HG02884 (cell line): ENCODE measurements at regions not wholly inside any gene's neighbourhood (a gene's known extent, or its start where the extent isn't known, plus 50 kb on each side); places are given as distances from the start of the nearest gene placed in this dataset.
"Not testable (repeated sequence)": the region's sequence is repeated elsewhere in the genome, so short reads cannot be mapped to it uniquely, and the experiment has no call there.

Experiments used
- ATAC-seq: cut with Tn5 transposase; IDR thresholded peaks from one replicate; pipeline ENCODE4 v1.9.1; 2021; ENCODE audit warnings: mild to moderate bottlenecking, moderate library complexity; ENCODE audit not compliant: unreplicated experiment

- ATAC-seq, result no peak
Measured at GRCh38 chr3:89923921-89924610, 816.6 kb downstream of the EPHA3 start.

GRCh38 chr3:89925976-89926375, 818.6 kb downstream of the EPHA3 start:
- no peak for ATAC-seq

GRCh38 chr3:89932882-89933281, 825.5 kb downstream of the EPHA3 start:
- ATAC-seq, result no peak

GRCh38 chr3:89944461-89944860, 837.0 kb downstream of the EPHA3 start:
- not testable (repeated sequence) for ATAC-seq

- no peak for ATAC-seq
Measured at GRCh38 chr3:89946884-89947283, 839.5 kb downstream of the EPHA3 start.

- ATAC-seq, result no peak
Measured at GRCh38 chr3:89947337-89947954, 840.0 kb downstream of the EPHA3 start.

GRCh38 chr3:89948008-89948407, 840.6 kb downstream of the EPHA3 start:
- no peak for ATAC-seq

- ATAC-seq, result no peak
Measured at GRCh38 chr3:89950772-89951171, 843.4 kb downstream of the EPHA3 start.

- no peak for ATAC-seq
Measured at GRCh38 chr3:89954137-89954536, 846.7 kb downstream of the EPHA3 start.

- no peak for ATAC-seq
Measured at GRCh38 chr3:89955156-89955555, 847.7 kb downstream of the EPHA3 start.

GRCh38 chr3:89957451-89957850, 850.0 kb downstream of the EPHA3 start:
- no peak for ATAC-seq

- ATAC-seq, result not testable (repeated sequence)
Measured at GRCh38 chr3:89958163-89958562, 850.7 kb downstream of the EPHA3 start.

- ATAC-seq, result no peak
Measured at GRCh38 chr3:89964347-89964746, 856.9 kb downstream of the EPHA3 start.

- no peak for ATAC-seq
Measured at GRCh38 chr3:89966877-89967665, 859.6 kb downstream of the EPHA3 start.

- no peak for ATAC-seq
Measured at GRCh38 chr3:89971329-89971728, 863.9 kb downstream of the EPHA3 start.

- no peak for ATAC-seq
Measured at GRCh38 chr3:89973156-89973555, 865.7 kb downstream of the EPHA3 start.

GRCh38 chr3:89974903-89975519, 867.6 kb downstream of the EPHA3 start:
- ATAC-seq, result no peak

GRCh38 chr3:89983449-89983848, 876.0 kb downstream of the EPHA3 start:
- ATAC-seq, result no peak

GRCh38 chr3:90005281-90005847, 897.9 kb downstream of the EPHA3 start:
- ATAC-seq, result no peak

GRCh38 chr3:90007778-90008499, 900.5 kb downstream of the EPHA3 start:
- no peak for ATAC-seq
